HEK293T (cell line): ENCODE measurements at regions not wholly inside any gene's neighbourhood (a gene's known extent, or its start where the extent isn't known, plus 50 kb on each side); places are given as distances from the start of the nearest gene placed in this dataset.

ENCODE experiments used
- CTBP1 ChIP-seq: fragments of 450-650 bp; IDR thresholded peaks from 2 replicates; pipeline ENCODE4 v1.6.1; 2016; ENCODE audit warnings: borderline replicate concordance
- L3MBTL2 ChIP-seq: fragments of 450-650 bp; conservative IDR thresholded peaks from 2 replicates; pipeline ENCODE4 v1.6.1; 2016; ENCODE audit warnings: mild to moderate bottlenecking

GRCh38 chr2:151165105-151165684, 96.5 kb downstream of the RBM43 start:
- TF ChIP-seq CTBP1, result no peak
- no peak for TF ChIP-seq L3MBTL2
